HPDE6-E6E7 (cell line): ENCODE measurements at regions not wholly inside any gene's neighbourhood (a gene's known extent, or its start where the extent isn't known, plus 50 kb on each side); places are given as distances from the start of the nearest gene placed in this dataset.
"Not testable (repeated sequence)": the region's sequence is repeated elsewhere in the genome, so short reads cannot be mapped to it uniquely, and the experiment has no call there.

ENCODE experiments used
- DNase-seq: peaks from one replicate; pipeline ENCODE4 v3.0.0; 2011; ENCODE audit warnings: missing footprints; ENCODE audit errors: extremely low spot score

DNA sequence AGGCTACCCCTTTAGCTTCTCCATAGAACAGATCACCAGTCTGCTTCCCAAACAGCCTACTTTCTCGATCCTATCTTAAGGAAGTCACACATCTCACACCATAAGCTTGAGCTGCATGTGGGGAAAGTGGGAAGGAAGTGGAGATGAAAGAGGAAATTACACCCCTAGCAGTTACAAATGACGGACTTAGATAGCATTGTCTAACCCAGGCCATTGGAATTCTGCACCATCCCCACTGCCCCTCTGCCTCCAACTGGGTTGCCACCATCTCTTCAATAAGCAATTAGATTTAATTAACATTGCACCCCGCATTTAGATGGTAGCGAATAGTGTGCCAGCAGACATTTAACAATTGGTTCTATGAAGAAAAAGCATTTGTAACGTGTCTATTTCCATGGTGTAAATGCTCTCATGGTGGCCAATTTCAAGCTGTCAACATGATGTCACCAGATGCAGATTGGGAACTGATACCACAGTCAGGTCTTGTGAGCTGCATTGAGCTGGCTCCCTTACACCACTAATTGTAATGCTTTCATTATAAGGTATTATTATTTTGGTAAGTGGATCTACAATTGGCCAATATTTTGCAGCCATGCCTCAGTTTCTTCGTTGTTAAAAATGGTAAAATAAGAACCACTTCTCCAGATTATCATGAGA, 124.7 kb downstream of the CD24 start:
- no peak for DNase-seq

DNA sequence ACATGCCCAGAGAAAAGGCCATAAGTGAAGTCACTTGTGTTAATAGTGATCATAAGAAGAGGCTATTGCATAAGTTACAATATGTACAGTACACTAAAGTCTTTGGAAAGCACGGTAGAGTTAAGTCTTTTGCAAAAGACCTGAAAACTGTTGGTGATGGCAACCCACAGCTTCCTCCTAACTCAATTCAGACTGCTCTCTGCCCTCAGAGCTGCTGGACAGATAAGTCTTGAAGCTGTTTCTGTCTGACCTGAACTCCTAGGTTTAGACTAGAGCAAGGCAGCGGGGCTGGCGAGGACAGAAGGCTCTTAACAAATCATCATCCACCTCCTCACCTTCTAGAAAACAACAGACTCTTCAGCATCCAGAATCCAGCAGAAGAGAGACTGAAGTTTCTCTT, 125.4 kb downstream of the CD24 start:
- no peak for DNase-seq

DNA sequence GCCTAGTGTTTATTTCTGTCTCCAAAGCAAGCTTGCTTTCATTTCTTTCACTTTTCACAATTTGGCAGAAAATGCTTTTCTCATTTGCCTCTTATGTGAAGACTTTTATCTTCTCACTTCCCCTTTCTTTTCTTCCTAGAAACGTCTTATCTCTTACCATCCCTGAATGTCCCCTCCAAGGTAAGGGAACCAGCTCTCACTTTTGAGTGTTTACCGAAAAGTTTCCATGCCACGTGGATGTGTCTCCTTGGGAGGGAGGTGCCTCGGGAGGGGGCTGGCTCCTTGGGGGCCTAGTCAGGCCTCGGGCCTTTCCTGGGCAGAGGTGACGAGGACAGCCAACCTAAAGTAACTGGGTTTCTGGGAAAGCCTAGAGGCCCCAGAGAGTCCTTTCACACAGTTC, 127.4 kb downstream of the CD24 start:
- no peak for DNase-seq

DNA sequence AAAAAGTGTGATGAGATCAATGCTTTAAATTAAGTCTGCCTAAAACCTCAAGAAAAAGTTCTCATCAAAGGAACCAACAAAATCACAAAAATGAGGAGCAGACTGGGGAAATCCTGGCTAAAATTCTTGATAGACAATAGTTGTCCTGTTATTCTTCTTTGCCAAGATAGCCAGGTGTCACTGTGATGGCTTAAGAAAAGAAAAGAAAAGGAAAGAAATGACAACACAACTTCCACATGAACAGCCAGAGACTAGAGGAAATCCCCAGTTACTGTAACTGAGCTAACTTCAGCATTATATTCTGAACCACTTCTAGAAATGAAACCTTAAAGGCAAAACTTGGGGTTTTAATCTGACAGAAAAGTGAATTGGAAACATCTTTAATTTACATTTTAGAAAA, 129.6 kb downstream of the CD24 start:
- no peak for DNase-seq

- DNase-seq, result no peak
These were observed 141.6 kb downstream of the CD24 start for GRCh38 chr6:106832766-106833510.

DNA sequence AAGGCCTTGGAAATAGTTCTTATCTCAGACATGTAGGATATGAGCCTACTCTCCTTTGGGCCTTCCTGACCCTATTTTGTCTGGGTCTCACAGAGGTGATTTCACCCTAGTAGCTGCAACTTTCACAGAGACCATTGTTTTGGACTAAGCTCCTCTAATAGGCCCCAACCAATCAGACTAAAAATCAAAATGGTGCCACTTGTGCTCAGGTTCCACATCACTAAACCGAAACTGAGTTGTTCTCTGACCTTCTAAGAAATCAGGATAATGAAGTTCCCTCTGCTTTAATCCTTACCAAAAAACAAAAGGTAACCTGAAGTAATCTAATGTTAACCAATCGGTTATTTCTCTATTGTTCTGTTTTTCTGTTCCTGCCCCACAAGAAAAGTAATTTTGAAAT, 143.6 kb downstream of the CD24 start:
- DNase-seq, result no peak

- no peak for DNase-seq
These were observed 145.1 kb downstream of the CD24 start for GRCh38 chr6:106829451-106829850.

DNA sequence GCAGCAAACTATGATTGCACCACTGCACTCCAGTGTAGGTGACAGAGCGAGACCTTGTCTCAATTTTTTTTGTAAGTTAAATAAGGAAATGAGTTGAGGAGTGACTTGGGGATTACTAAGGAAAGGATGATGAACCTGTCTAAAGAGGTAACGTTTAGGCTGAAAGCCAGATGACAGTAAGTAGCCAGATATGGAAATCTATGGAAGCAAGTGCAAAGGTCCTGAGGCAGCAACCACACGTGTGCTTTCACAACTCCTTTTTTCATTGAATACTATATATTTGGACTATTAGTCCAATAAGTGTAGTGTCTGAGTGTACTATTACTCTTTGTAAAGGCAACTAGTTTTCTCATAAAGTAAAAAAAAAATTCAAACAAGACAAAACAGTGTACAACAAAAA, 147.4 kb downstream of the CD24 start:
- no peak for DNase-seq

DNA sequence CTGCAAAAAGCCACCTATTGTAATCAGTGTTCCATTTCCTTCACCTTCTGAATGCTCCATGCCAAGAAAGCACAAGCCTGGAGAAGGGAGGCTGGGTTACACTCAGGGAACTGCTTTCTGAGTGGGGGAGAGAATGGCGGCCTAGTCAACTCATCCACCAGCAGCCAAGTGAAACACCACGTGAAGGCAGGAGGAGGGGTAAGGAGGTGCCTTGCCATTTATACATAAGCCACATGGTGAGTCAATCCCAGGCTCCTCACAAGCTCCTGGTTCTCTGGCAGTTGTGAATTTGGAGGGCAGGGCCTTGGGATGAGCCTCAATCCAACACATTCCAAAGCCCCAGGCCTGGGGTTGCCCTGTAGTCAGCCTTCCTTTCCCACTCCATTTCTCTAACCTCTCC, 149.4 kb downstream of the CD24 start:
- DNase-seq, result no peak

GRCh38 chr6:106823732-106824351, 150.7 kb downstream of the CD24 start:
- no peak for DNase-seq

- DNase-seq, result no peak
These were observed 151.5 kb downstream of the CD24 start for GRCh38 chr6:106823058-106823457.

GRCh38 chr6:106820412-106820852, 154.1 kb downstream of the CD24 start:
- DNase-seq, result no peak

- DNase-seq, result no peak
These were observed 163.3 kb downstream of the CD24 start for GRCh38 chr6:106811088-106811686.

DNA sequence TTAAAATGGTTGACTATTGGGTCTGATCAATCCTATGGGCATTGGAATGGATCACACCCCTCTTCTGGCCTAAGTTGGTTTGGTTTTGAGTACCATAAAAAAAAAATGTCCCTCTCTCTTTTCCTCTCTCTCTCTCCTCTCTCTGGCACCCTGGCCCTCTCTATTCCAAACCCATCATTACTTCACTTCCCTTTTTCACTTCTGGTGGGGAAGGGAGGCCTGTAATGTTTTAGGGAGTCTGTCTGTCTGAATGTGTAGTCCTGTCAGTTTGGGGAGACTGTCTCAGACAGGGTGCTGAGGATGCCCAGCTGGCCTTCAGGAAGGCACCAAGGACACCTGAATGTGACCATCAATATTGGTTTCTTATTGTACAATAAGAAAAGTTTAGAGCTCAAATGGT, 165.8 kb downstream of the CD24 start:
- no peak for DNase-seq

DNA sequence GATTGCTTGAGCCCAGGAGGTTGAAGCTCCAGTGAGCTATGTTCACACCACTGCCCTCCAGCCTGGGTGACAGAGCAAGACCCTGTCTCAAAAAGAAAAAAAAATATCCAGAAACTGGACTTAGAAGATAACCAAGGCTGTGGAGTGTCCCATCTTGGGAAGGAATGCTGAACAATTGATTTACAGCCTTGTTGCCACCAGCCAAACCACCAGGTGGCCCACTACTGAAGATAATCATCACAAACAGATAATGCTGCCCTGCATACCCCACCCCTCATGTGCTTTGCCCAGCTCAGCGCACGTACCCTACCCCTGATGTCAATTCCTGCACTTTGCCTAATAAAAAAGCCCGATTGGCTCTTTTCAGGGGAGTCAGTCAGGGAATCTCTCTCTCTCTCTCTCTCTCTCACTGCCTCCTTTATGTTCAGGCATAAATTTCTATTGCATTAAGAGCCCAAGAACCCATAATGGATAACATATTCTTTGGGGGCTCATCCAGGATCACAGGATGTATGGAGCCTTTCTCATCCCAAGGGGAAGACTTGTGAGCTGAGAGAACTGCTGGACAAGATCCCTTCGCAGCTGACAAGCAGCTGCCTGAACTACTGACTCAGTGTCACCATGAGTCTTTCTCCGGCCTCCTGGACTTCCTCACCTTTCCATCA, 166.4 kb downstream of the CD24 start:
- DNase-seq, result no peak

DNA sequence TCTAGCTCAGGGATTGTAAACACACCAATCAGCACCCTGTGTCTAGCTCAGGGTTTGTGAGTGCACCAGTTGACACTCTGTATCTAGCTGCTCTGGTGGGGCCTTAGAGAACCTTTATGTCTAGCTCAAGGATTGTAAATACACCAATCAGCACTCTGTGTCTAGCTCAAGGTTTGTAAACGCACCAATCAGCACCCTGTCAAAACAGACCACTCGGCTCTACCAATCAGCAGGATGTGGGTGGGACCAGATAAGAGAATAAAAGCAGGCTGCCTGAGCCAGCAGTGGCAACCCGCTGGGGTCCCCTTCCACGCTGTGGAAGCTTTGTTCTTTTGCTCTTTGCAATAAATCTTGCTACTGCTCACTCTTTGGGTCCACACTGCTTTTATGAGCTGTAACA, 168.3 kb downstream of the CD24 start:
- DNase-seq, result not testable (repeated sequence)

GRCh38 chr6:106805771-106806170, 168.8 kb downstream of the CD24 start:
- DNase-seq, result no peak

- no peak for DNase-seq
These were observed 169.9 kb downstream of the CD24 start for GRCh38 chr6:106804346-106805335.

DNA sequence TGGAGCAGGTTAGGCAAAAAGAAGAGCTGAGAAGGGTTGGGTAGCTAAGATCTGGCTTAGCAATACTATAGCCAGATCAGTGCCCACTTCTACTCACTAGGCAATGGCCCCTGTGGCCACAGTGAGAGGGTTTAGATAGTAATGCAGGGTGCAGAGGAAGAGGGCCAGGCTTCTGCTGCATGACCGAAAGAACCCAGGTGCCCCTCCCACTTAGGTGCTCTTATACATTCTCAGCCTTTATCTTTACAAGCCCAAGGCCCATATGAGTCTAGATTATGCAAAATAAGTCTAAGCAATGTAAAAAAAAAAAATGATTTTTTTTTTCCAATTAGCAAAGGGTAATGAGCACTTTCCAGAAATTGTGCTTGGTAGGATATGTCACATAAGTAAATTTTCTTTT, 171.3 kb downstream of the CD24 start:
- no peak for DNase-seq

DNA sequence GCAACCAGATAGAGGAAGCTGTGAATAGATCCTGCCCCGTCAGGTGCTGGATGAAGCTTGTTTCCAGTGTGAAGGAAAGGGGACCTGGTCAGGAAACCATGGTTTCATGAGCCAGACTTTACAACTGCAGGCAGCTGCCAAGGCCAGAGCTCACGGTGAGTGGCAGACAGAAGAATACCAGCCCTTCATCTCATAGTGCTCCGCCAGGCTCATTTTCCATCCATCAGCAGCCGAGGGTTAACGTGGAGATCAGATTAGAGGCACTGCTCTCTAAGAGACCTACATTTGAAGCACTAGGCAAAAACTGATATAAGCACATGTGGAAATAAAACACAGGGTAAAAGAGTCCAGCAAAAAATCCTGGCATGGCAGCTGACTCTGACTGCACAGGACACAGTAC, 172.4 kb downstream of the CD24 start:
- no peak for DNase-seq

GRCh38 chr6:106801256-106801655, 171.9 kb downstream of the QRSL1 start:
- no peak for DNase-seq
